HG03354 (cell line): ENCODE measurements at regions not wholly inside any gene's neighbourhood (a gene's known extent, or its start where the extent isn't known, plus 50 kb on each side); places are given as distances from the start of the nearest gene placed in this dataset.
"Not testable (repeated sequence)": the region's sequence is repeated elsewhere in the genome, so short reads cannot be mapped to it uniquely, and the experiment has no call there.

ENCODE experiments used
- ATAC-seq: cut with Tn5 transposase; IDR thresholded peaks from one replicate; pipeline ENCODE4 v1.9.1; 2021; ENCODE audit warnings: mild to moderate bottlenecking; ENCODE audit not compliant: unreplicated experiment, poor library complexity, severe bottlenecking

- no peak for ATAC-seq
Observed at GRCh38 chr10:45238896-45239295, 76.5 kb downstream of the OR13A1 start.

GRCh38 chr10:45239642-45240041 is 75.8 kb downstream of the OR13A1 start:
- no peak for ATAC-seq

GRCh38 chr10:45241865-45242520 is 73.4 kb downstream of the OR13A1 start:
- ATAC-seq = no peak

- no peak for ATAC-seq
Observed at GRCh38 chr10:45243261-45243660, 72.1 kb downstream of the OR13A1 start.

GRCh38 chr10:45246522-45246921 is 68.9 kb downstream of the OR13A1 start:
- no peak for ATAC-seq

- ATAC-seq = peak; percentile 64
Observed at GRCh38 chr10:45249978-45250693, 65.3 kb downstream of the OR13A1 start.

GRCh38 chr10:45250694-45251075 is 64.7 kb downstream of the OR13A1 start:
- ATAC-seq = not testable (repeated sequence)
